Rectal smooth muscle tissue (tissue), 1 donor: ENCODE measurements at regions not wholly inside any gene's neighbourhood (a gene's known extent, or its start where the extent isn't known, plus 50 kb on each side); places are given as distances from the start of the nearest gene placed in this dataset.
"Not testable (repeated sequence)": the region's sequence is repeated elsewhere in the genome, so short reads cannot be mapped to it uniquely, and the experiment has no call there.

Source experiments
- H3K27ac ChIP-seq: one replicate; pipeline ENCODE4 v1.7.0; 2013; ENCODE audit warnings: low read depth, low read length, inconsistent platforms
- H3K27me3 ChIP-seq: one replicate; pipeline ENCODE4 v1.7.0; 2013; ENCODE audit warnings: low read length; ENCODE audit not compliant: control insufficient read depth, insufficient read depth
- H3K36me3 ChIP-seq: one replicate; pipeline ENCODE4 v1.7.0; 2013; ENCODE audit warnings: low read length; ENCODE audit not compliant: control insufficient read depth, insufficient read depth
- H3K4me1 ChIP-seq: one replicate; pipeline ENCODE4 v1.7.0; 2013; ENCODE audit warnings: low read length; ENCODE audit not compliant: control insufficient read depth, insufficient read depth
- H3K4me3 ChIP-seq: one replicate; pipeline ENCODE4 v1.7.0; 2013; ENCODE audit warnings: low read length
- H3K9ac ChIP-seq: one replicate; pipeline ENCODE4 v1.7.0; 2013; ENCODE audit warnings: low read length

DNA sequence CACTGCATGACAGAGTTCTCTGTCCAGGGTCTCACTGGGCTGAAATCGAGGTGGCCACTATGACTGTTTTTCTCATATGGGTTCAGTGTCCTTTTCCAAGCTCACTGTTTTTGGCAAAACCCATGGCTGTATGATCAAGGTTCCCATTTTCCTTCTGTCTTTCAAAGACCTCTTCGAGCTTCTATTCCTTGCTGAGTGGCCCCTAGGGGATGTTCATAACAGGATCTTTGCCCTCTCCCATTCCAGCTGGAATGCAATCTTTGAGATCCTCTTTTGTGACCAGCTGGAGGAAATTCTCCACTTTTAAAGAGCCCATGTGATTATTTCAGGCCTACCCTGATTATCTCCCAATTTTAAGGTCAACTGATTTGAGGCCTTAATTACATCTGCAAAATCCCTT is 572.5 kb upstream of the SLC10A2 start:
- Histone ChIP-seq H3K27ac (no peak overlapping the region), H3K9ac (no peak overlapping the region), H3K4me1 (no peaks in the 10 kb centered on the region), H3K4me3 (no peak overlapping the region), H3K27me3 (no peaks in the 10 kb centered on the region), H3K36me3 (no peaks in the 10 kb centered on the region)

DNA sequence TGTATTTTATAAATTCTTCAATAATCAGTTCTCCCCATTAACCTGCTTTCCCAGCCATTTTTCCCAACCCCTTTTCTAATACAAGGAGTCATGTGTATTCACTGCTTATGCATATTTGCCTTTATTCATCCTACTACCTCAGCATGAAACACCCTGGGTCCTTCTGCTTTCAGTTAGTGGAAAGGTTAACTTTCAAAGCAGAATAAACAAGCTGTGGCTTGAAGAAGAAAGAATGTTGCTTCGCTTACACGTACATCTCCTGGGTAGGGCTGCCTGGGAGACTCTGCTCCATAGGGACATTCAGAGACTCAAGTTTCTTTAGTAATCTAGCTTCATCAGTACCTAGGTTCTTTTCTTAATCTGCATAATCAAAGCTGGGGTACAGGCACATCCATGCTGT is 567.8 kb upstream of the SLC10A2 start:
- no peak overlapping the region for H3K4me3 ChIP-seq
- H3K4me1 ChIP-seq: no peaks in the 10 kb centered on the region
- no peaks in the 10 kb centered on the region for H3K27me3 ChIP-seq
- no peak overlapping the region for H3K9ac ChIP-seq
- no peak overlapping the region for H3K27ac ChIP-seq
- no peaks in the 10 kb centered on the region for H3K36me3 ChIP-seq

DNA sequence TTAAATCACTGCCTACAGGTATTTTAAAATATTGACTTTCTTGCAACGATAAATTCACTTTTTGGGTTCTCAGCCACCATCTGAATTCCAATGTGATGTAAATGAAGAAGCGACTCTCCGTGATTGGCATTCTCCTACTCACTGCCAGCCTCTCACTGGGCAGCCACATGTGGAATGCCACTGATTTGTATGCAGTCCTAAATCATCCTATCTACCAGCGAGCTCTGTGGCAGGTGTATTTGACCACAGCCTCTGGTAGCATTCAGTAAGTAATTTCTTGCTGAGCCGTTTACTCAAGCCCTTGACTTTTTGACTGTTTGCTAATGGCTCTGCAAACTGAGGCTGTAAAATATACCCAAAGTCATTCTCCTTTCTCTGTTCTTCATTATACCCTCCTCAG is 559.0 kb upstream of the SLC10A2 start:
- Histone ChIP-seq H3K4me3 (no peak overlapping the region), H3K9ac (no peak overlapping the region), H3K27me3 (no peaks in the 10 kb centered on the region), H3K4me1 (no peaks in the 10 kb centered on the region), H3K36me3 (no peaks in the 10 kb centered on the region), H3K27ac (no peak overlapping the region)

DNA sequence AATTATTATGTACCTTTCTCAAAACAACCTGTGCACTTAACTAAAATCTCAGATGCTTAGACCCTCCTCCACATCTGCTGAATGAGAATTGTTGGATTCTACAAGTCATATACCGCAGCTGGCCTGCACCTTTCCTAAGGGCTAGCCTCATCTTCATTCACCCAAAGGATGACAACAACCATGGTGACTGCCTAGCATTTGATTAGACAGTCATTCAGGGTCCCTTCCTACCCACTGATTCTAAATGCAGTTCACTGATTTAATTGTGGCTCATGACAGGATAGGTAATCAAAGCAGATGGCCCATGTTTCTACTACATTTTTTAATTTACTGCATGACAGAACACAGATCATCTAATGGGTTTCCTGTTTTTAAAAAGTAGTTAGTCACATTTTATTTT is 551.9 kb upstream of the SLC10A2 start:
- Histone ChIP-seq H3K27ac (no peak overlapping the region), H3K27me3 (no peaks in the 10 kb centered on the region), H3K36me3 (no peaks in the 10 kb centered on the region), H3K4me1 (no peaks in the 10 kb centered on the region), H3K4me3 (no peak overlapping the region), H3K9ac (no peak overlapping the region)

DNA sequence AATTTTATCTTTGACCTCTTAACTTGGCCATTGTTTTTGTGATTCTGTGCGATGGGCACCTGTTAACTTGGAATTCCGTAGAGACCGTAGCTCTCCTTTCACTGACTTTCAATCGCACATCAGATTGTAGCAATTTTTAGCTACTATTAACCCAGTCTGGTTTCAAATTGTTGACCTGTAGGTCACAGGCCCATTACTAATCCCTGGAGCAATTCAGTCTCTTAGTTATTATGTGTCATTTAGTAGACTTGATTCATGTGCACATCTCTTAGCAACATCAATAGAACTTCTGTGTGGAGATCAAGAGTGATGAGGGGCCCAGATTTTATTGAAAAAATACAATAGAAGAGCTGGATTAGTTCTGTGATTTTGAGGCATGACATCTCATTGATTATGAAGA is 549.6 kb upstream of the SLC10A2 start:
- Histone ChIP-seq H3K4me3 (no peak overlapping the region), H3K4me1 (no peaks in the 10 kb centered on the region), H3K27ac (no peak overlapping the region), H3K36me3 (no peaks in the 10 kb centered on the region), H3K9ac (no peak overlapping the region), H3K27me3 (no peaks in the 10 kb centered on the region)

DNA sequence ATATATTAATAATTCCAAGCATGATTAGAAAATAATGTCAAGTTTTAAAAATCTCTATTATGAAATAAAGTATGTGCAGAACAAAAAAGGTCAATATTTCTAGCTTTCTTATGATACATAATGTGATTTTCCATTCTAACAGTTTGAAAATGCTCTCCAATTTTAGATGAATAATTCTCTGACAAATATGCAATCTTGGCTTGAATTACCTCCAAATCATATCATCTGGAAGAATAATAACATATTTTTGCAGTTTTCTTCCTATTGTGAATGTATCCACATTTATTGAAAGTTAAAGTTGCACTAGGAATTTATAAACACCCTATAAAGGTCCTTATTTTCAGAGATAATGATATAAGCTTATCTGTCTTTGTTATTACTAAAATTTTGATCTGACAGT is 548.5 kb upstream of the SLC10A2 start:
- Histone ChIP-seq H3K9ac (no peak overlapping the region), H3K4me1 (no peaks in the 10 kb centered on the region), H3K4me3 (no peak overlapping the region), H3K27me3 (no peaks in the 10 kb centered on the region), H3K36me3 (no peaks in the 10 kb centered on the region), H3K27ac (no peak overlapping the region)

DNA sequence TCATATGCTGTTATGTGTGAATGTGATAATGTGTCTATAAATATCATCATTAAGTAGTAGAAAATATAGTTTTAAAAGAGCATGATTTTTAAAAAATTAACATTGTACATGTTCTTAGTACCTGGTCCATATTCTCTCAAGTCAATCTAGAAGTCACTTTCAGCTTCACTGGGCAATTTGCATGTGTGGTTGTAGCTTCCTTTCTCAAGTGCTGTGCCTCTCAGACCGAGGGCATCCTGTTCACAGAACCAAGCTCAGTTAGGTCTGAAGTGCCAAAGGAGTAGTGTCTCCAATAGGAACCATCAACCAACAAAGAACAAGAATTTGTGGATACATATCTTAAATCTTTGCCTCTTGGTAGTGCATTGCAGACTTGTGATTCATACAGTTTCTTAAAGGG is 541.8 kb upstream of the SLC10A2 start:
- no peaks in the 10 kb centered on the region for H3K4me1 ChIP-seq
- no peak overlapping the region for H3K9ac ChIP-seq
- H3K36me3 ChIP-seq: no peaks in the 10 kb centered on the region
- no peak overlapping the region for H3K27ac ChIP-seq
- no peak overlapping the region for H3K4me3 ChIP-seq
- no peaks in the 10 kb centered on the region for H3K27me3 ChIP-seq

DNA sequence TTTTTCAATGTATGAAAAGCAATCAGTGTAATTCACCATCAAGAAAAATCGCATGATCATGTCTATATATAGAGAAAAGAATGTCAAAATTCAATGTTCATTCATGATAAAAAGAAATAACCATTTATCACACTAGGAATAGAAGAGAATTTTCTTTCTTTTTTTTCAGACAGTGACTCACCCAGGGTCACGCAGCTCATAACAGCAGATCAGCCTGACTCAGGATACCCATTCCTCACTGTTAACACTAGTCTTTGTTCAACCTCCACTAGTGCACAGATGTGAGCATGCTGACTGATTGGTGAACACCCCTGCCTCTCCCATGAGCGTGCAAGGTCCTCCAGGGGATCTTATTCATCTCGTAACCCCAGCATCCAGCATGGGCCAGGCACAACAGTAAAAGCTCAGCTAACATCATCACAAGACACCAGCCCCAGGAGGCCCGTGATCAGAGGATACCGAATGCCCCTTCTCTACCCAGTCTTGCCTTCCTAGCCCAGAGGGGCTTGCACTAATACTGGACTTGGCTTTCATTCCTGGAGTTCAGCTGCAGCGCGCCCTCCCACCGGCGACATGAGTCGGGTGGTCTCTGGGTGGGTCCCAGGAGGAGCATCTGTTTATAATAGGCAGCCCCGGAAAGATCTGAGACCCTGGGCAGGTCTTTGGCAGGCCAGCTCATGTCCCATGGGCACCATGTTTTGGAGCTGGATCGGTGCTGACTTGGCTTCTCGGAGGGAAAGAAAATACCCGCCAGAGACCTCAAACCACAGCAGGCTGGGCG is 539.5 kb upstream of the SLC10A2 start:
- H3K27me3 ChIP-seq: no peaks in the 10 kb centered on the region
- H3K36me3 ChIP-seq: no peaks in the 10 kb centered on the region
- H3K4me3 ChIP-seq: no peak overlapping the region
- H3K4me1 ChIP-seq: no peaks in the 10 kb centered on the region
- H3K9ac ChIP-seq: no peak overlapping the region
- no peak overlapping the region for H3K27ac ChIP-seq

DNA sequence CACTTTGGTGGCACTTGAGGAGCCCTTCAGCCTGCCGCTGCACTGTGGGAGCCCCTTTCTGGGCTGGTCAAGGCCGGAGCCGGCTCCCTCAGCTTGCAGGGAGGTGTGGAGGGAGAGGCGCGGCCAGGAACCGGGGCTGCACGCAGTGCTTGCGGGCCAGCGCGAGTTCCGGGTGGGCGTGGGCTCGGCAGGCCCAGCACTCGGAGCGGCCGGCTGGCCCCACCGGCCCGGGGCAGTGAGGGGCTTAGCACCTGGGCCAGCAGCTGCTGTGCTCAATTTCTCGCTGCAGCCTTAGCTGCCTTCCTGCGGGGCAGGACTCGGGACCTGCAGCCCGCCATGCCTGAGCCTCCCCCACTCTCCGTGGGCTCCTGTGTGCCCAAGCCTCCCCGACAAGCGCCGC is 533.7 kb upstream of the SLC10A2 start:
- not testable (repeated sequence) for H3K9ac ChIP-seq, H3K36me3 ChIP-seq, H3K27me3 ChIP-seq, H3K4me3 ChIP-seq, H3K4me1 ChIP-seq, H3K27ac ChIP-seq

DNA sequence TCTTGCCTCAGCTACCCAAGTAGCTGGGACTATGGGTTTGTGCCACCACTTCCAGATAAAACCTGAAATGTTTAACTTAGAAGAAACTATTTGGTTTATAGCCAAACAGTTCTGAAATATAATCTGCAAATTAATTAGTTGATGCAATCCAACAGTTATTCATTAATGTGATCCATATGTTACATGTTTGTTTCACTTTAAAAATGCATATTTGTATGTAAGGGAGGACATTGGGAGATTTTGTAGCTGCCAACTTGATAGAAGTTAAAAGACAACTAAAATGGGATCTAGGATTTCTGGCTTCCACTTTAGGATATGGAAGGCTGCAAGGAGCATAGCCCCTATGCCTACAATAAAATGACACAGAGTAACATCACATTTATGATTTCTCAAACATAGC is 532.5 kb upstream of the SLC10A2 start:
- H3K27ac ChIP-seq: no peak overlapping the region
- no peaks in the 10 kb centered on the region for H3K4me1 ChIP-seq
- no peaks in the 10 kb centered on the region for H3K36me3 ChIP-seq
- H3K27me3 ChIP-seq: no peaks in the 10 kb centered on the region
- H3K4me3 ChIP-seq: no peak overlapping the region
- no peak overlapping the region for H3K9ac ChIP-seq

DNA sequence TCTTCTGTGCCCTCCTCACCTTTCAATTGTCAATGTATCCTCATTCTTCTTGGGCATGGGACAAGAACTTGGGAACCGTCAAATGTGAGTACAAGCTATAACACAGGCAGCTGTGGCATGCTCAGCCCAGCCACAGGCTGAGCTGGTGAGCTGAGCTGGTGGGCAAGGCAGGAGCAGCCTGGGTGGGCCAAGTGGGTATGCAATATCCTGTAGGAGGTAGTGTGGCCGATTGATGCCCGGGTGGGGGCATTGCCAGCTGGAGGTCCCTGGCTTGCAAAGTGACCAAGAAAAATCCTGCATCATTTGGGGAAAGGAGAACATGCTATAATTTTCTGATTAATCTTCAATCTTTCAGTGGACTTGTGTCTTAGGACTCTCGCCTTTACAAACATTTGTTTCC is 507.2 kb upstream of the SLC10A2 start:
- Histone ChIP-seq H3K9ac (no peak overlapping the region), H3K27ac (no peak overlapping the region), H3K27me3 (no peaks in the 10 kb centered on the region), H3K4me3 (no peak overlapping the region), H3K4me1 (no peaks in the 10 kb centered on the region), H3K36me3 (no peaks in the 10 kb centered on the region)

DNA sequence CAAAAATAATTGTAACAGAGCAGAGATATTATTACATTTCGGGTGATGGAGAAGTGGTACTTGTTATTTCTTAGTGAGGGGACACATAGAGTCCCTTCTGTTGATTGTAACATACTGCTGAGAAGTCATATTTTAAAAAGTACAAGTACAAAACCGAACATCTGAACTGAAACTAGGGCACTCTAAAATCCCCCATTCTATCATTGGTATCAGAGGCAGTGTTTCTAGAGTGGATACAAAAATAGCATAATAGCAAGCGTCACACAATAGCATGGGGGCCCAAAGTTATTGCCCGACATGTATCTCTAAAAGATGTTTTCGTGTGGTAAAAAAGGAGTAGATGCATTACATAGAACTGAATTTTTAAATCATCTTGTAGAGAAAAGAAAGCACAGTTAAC is 502.1 kb upstream of the SLC10A2 start:
- Histone ChIP-seq H3K4me1 (no peaks in the 10 kb centered on the region), H3K27me3 (no peaks in the 10 kb centered on the region), H3K9ac (no peak overlapping the region), H3K27ac (no peak overlapping the region), H3K4me3 (no peak overlapping the region), H3K36me3 (no peaks in the 10 kb centered on the region)

DNA sequence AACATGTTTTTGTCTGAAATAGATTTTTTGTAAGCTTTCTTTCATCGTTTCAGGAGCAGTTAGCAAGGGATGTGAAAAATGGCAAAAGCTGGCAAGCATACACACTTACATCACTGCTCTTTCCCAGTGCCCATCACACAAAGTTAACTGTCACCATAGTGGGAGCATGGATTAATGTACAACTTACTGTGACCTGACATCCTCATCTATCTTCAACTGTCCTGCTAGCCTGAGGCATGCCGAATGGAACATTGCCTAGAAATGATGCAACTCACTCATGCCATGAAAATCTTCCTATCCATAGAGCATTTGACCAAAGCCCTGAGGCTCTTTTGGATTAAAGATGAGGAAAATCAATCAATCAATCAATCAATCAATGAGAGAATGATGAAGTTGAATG is 491.7 kb upstream of the SLC10A2 start:
- H3K4me3 ChIP-seq: no peak overlapping the region

More for the DNA sequence above, 491.7 kb upstream of the SLC10A2 start:
- Histone ChIP-seq H3K9ac (no peak overlapping the region), H3K4me1 (no peaks in the 10 kb centered on the region), H3K36me3 (no peaks in the 10 kb centered on the region), H3K27ac (no peak overlapping the region), H3K27me3 (no peaks in the 10 kb centered on the region)
